ENCODE measurements at regions not wholly inside any gene's neighbourhood (a gene's known extent, or its start where the extent isn't known, plus 50 kb on each side); places are given as distances from the start of the nearest gene placed in this dataset.
"Not testable (repeated sequence)": the region's sequence is repeated elsewhere in the genome, so short reads cannot be mapped to it uniquely, and the experiment has no call there.

DNA sequence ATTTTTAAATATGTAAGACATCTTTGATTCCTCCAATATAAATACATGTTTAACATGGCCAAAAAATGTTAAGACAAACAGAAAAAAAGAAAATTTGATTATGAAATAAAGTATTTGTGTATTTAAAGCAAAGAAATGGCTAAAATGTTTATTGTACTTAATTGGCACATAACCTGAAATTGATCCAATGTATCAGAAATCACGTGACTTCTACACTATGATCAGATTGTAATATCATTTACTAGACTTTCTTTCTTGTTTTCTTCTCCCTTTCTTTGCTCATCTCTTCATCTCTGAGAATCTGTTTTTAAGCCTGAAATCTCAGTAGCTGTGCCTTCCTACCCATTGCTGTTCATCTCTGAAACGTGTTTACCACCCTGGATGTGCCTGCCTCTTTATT is 420.3 kb downstream of the RSL24D1 start:
- DNase-seq (ENCODE audit: low read depth, low spot score) = no peak
- no peak overlapping the region for H3K4me3 ChIP-seq (ENCODE audit: low read depth, low read length)
- in situ Hi-C loops (cut with HindIII; ENCODE audit: low sequenced_read_pairs) = no loop called here
- TF ChIP-seq, protein P1, sequence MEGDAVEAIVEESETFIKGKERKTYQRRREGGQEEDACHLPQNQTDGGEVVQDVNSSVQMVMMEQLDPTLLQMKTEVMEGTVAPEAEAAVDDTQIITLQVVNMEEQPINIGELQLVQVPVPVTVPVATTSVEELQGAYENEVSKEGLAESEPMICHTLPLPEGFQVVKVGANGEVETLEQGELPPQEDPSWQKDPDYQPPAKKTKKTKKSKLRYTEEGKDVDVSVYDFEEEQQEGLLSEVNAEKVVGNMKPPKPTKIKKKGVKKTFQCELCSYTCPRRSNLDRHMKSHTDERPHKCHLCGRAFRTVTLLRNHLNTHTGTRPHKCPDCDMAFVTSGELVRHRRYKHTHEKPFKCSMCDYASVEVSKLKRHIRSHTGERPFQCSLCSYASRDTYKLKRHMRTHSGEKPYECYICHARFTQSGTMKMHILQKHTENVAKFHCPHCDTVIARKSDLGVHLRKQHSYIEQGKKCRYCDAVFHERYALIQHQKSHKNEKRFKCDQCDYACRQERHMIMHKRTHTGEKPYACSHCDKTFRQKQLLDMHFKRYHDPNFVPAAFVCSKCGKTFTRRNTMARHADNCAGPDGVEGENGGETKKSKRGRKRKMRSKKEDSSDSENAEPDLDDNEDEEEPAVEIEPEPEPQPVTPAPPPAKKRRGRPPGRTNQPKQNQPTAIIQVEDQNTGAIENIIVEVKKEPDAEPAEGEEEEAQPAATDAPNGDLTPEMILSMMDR (IDR thresholded peaks at IDR 0.05; ENCODE audit: low read depth, low read length) = no peak

DNA sequence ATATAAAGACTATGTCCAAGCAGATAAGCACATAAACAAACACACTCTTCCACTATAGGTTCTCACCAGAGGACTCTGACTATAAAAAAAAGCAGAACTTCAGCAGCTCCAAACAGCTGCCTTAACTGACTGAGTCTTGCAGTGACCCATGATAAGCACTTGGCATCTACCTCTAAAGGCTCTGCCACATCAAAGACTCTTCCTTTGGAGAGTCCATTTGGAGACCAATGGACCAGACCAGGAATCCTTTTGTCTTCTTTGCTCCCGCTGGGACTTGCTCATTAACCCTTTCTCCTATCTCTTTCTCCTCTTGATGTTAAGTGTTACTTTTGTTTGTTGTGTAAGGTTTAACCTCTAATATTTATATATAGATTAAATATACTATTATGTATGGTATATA is 424.1 kb downstream of the RSL24D1 start:
- no peak for DNase-seq (ENCODE audit: low read depth, low spot score)
- no peak overlapping the region for H3K4me3 ChIP-seq (ENCODE audit: low read depth, low read length)
- TF ChIP-seq, protein P1 (IDR thresholded peaks at IDR 0.05; ENCODE audit: low read depth, low read length) = no peak
- in situ Hi-C loops (cut with HindIII; ENCODE audit: low sequenced_read_pairs) = no loop called here

DNA sequence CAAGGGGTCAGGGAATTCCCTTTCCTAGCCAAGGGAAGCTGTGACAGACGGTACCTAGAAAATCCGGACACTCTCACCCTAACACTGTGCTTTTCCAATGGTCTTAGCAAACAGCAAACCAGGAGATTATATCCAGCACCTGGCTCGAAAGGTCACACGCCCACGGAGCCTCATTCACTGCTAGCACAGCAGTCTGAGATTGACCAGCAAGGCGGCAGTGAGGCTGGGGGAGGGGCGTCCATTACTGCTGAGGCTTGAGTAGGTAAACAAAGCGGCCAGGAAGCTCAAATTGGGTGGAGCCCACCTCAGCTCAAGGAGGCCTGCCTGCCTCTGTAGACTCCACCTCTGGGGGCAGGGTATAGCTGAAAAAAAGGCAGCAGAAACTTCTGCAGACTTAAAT is 447.3 kb downstream of the RSL24D1 start:
- H3K4me3 ChIP-seq (ENCODE audit: low read depth, low read length); in situ Hi-C loops (cut with HindIII; ENCODE audit: low sequenced_read_pairs); DNase-seq (ENCODE audit: low read depth, low spot score): not testable (repeated sequence)

DNA sequence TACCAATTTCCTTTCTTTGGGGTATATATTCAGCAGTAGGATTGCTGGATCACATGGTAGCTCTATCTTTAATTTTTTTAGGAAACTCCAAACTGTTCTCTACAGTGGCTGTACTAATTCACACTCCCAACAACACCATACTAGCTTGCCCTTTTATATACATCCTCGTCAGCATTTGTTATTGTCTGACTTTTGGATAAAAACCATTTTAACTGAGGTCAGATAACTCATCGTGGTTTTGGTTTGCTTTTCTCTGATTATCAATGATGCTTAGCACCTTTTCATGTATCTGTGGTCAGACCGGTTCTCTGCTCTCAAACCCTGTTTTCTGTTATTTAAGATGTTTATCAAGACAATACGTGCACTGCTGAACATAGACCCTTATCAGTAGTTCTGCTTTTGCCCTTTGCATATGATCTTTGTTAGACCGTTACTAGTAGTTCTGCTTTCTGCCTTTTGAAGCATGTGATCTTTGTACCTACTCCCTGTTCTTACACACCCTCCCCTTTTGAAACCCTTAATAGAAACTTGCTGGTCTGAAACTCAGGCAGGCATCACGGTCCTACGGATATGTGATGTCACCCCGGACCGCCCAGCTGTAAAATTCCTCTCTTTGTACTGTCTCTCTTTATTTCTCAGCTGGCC is 474.3 kb downstream of the RSL24D1 start:
- in situ Hi-C loops (cut with HindIII; ENCODE audit: low sequenced_read_pairs) = no loop called here
- H3K4me3 ChIP-seq (ENCODE audit: low read depth, low read length) = no peak overlapping the region
- DNase-seq (ENCODE audit: low read depth, low spot score) = no peak
- TF ChIP-seq, protein P1 (IDR thresholded peaks at IDR 0.05; ENCODE audit: low read depth, low read length) = no peak

DNA sequence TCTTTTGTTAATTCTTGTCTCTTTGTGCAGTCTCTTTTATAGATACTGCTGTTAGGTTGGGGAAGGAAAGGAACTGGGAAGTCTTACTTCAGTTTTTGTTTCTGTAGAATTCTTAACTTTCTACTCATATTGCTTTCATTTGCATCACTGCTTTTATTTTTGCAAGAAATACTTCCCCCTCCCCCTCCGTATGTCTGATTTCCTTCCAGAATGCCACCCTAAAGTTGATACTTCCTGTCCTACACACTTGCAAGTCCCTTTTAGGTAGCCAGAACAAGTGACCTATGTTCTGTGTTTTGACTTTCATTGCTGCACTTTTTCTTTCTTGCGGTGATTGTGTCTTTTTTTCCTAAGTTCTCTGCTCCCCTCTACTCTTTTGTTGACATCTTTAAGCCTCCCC is 477.4 kb downstream of the RSL24D1 start:
- TF ChIP-seq, protein P1 (IDR thresholded peaks at IDR 0.05; ENCODE audit: low read depth, low read length) = no peak
- H3K4me3 ChIP-seq (ENCODE audit: low read depth, low read length) = no peak overlapping the region
- no peak for DNase-seq (ENCODE audit: low read depth, low spot score)
- in situ Hi-C loops (cut with HindIII; ENCODE audit: low sequenced_read_pairs) = no loop called here

DNA sequence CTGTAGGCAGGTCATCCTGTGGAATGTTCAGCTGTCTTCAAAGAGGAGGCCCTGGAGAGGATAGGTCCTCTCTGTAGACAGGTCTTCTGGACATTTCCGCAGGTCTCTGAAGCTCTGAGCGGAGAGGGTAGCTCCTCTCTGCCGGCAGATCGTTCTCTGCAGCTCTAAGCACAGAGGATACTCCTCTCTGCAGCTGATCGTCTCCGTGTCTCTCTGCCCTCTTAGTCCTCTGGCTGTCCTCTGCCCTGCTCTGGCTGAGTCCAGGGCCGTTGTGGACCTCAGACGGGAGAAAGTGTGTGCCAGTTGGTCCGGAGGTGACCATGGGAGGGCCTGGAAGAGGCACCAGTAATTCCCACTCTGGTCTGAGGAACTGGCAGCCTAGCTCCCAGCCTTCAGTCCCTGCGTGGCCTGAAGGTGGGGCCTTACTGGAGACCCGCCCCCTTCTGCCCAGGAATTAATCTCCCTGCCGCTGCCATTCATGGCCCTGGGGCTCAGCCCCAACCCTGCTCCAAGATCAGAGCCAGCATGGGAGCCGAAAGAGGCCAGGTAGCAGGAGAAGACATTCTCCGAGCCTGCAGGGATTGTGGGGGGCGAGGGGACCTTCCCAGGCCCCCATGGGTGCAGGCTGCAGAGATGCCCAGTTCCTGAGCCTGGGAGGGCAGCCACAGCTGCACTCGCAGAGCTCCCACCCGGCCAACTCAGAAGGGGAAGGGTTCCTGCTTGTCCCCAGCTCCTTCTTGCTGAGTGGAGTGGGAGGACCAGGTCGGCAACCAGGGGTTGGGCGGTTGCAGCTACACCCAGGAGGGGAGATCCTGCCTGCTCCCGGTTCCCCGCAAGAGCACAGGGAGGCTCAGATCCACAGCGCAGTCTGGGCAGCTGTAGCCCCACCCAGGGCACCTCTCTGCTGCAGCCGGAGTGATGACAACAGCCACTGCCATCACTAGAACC is 488.7 kb downstream of the RSL24D1 start:
- DNase-seq (ENCODE audit: low read depth, low spot score) = no peak
- in situ Hi-C loops (cut with HindIII; ENCODE audit: low sequenced_read_pairs) = no loop called here
- H3K4me3 ChIP-seq (ENCODE audit: low read depth, low read length) = no peak overlapping the region
- TF ChIP-seq, protein P1 (IDR thresholded peaks at IDR 0.05; ENCODE audit: low read depth, low read length) = no peak

DNA sequence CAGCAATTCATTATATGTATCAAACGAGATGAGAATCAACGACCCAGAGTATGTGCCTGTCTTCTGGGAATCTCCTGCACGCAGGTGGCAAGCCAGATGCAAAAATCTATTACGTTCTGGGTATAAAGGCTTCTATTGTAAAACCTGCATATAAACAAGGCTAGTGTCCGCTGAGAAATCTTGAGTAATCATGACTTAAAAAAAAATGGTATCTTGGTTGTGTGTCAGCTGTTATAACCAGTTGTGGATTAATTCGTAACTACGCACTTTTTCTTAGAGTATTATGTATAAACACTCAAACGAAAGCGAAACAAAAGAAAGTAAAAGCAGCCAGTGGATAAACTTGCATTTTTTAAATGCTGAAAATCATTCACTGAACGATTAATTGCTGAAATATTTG is 509.1 kb downstream of the RSL24D1 start:
- DNase-seq (ENCODE audit: low read depth, low spot score) = no peak
- TF ChIP-seq, protein P1 (IDR thresholded peaks at IDR 0.05; ENCODE audit: low read depth, low read length) = no peak
- H3K4me3 ChIP-seq (ENCODE audit: low read depth, low read length) = no peak overlapping the region
- in situ Hi-C loops (cut with HindIII; ENCODE audit: low sequenced_read_pairs) = no loop called here
